ENCODE measurements at regions not wholly inside any gene's neighbourhood (a gene's known extent, or its start where the extent isn't known, plus 50 kb on each side); places are given as distances from the start of the nearest gene placed in this dataset.

- TF ChIP-seq CSDC2 (CRISPR knock-in tag; IDR thresholded peaks at IDR 0.05) (no peak), PPARA (CRISPR knock-in tag; IDR thresholded peaks at IDR 0.05; ENCODE audit: borderline replicate concordance) (no peak), SNAI2 (CRISPR knock-in tag; IDR thresholded peaks at IDR 0.05) (no peak), ZNF70 (CRISPR knock-in tag; IDR thresholded peaks at IDR 0.05) (no peak), ZFP3 (CRISPR knock-in tag; IDR thresholded peaks at IDR 0.05) (no peak), POU6F1 (CRISPR knock-in tag; IDR thresholded peaks at IDR 0.05; ENCODE audit: borderline replicate concordance, low read depth) (no peak), TSHZ2 (CRISPR knock-in tag; IDR thresholded peaks at IDR 0.05) (no peak), ZC3H10 (CRISPR knock-in tag; IDR thresholded peaks at IDR 0.05) (no peak), PATZ1 (CRISPR knock-in tag; IDR thresholded peaks at IDR 0.05; ENCODE audit: borderline replicate concordance) (no peak), CSRNP3 (CRISPR knock-in tag; IDR thresholded peaks at IDR 0.05) (no peak), ARNTL (CRISPR knock-in tag; IDR thresholded peaks at IDR 0.05; ENCODE audit: borderline replicate concordance, low read depth) (no peak), BACH2 (CRISPR knock-in tag; IDR thresholded peaks at IDR 0.05; ENCODE audit: borderline replicate concordance) (no peak), TOX (CRISPR knock-in tag; IDR thresholded peaks at IDR 0.05; ENCODE audit: borderline replicate concordance) (no peak), ESRRG (CRISPR knock-in tag; IDR thresholded peaks at IDR 0.05) (no peak), ZNF565 (CRISPR knock-in tag; conservative IDR thresholded peaks at IDR 0.05; ENCODE audit: low read depth) (no peak), RARB (CRISPR knock-in tag; IDR thresholded peaks at IDR 0.05) (no peak)
- no peak for ATAC-seq
These were observed 280.8 kb upstream of the CCL2 start for GRCh38 chr17:33974276-33974675.

GRCh38 chr17:33976831-33977230, 278.3 kb upstream of the CCL2 start:
- ATAC-seq = no peak
- no peak for TF ChIP-seq ESRRG (CRISPR knock-in tag; IDR thresholded peaks at IDR 0.05)
- TF ChIP-seq GLIS3 (CRISPR knock-in tag; IDR thresholded peaks at IDR 0.05) = 0 out of 2 replicates have a peak, but pooled peaks have one; percentile 18
- peak; percentile 92 for TF ChIP-seq TSHZ2 (CRISPR knock-in tag; IDR thresholded peaks at IDR 0.05)
- peak; percentile 92 for TF ChIP-seq TCF4 (CRISPR knock-in tag; IDR thresholded peaks at IDR 0.05; ENCODE audit: borderline replicate concordance)

- ATAC-seq = no peak
- TF ChIP-seq ZFP3 (CRISPR knock-in tag; IDR thresholded peaks at IDR 0.05) (no peak), ZC3H10 (CRISPR knock-in tag; IDR thresholded peaks at IDR 0.05) (no peak), ISL1 (CRISPR knock-in tag; IDR thresholded peaks at IDR 0.05) (no peak), ZNF8 (CRISPR knock-in tag; IDR thresholded peaks at IDR 0.05) (no peak), TCF4 (CRISPR knock-in tag; IDR thresholded peaks at IDR 0.05; ENCODE audit: borderline replicate concordance) (no peak), ZNF70 (CRISPR knock-in tag; IDR thresholded peaks at IDR 0.05) (no peak), ZNF565 (CRISPR knock-in tag; conservative IDR thresholded peaks at IDR 0.05; ENCODE audit: low read depth) (no peak), BACH2 (CRISPR knock-in tag; IDR thresholded peaks at IDR 0.05; ENCODE audit: borderline replicate concordance) (no peak), TOX (CRISPR knock-in tag; IDR thresholded peaks at IDR 0.05; ENCODE audit: borderline replicate concordance) (no peak), CSRNP3 (CRISPR knock-in tag; IDR thresholded peaks at IDR 0.05) (no peak)
These were observed 277.2 kb upstream of the CCL2 start for GRCh38 chr17:33977729-33978514.
